Keratinocyte (primary cell): ENCODE measurements at regions not wholly inside any gene's neighbourhood (a gene's known extent, or its start where the extent isn't known, plus 50 kb on each side); places are given as distances from the start of the nearest gene placed in this dataset.

Source experiments
- CTCF ChIP-seq, 3 experiments: IDR thresholded peaks in 1 of 3; conservative IDR thresholded peaks in 1 of 3; optimal IDR thresholded peaks in 1 of 3; 2 replicates in 2 of 3; 3 replicates in 1 of 3; pipeline versions ENCODE3 to v1.5.1; 2011; ENCODE audit warnings: low read length in 3 of 3, mild to moderate bottlenecking in 3 of 3, moderate library complexity in 2 of 3, control low read depth in 1 of 3, inconsistent platforms in 1 of 3; ENCODE audit not compliant: insufficient read depth in 2 of 3; ENCODE audit errors: extremely low read depth in 1 of 3
- EZH2 ChIP-seq: IDR thresholded peaks from one replicate; pipeline ENCODE4 v1.6.1; 2012; ENCODE audit warnings: inconsistent platforms, mild to moderate bottlenecking, low read length, moderate library complexity

DNA sequence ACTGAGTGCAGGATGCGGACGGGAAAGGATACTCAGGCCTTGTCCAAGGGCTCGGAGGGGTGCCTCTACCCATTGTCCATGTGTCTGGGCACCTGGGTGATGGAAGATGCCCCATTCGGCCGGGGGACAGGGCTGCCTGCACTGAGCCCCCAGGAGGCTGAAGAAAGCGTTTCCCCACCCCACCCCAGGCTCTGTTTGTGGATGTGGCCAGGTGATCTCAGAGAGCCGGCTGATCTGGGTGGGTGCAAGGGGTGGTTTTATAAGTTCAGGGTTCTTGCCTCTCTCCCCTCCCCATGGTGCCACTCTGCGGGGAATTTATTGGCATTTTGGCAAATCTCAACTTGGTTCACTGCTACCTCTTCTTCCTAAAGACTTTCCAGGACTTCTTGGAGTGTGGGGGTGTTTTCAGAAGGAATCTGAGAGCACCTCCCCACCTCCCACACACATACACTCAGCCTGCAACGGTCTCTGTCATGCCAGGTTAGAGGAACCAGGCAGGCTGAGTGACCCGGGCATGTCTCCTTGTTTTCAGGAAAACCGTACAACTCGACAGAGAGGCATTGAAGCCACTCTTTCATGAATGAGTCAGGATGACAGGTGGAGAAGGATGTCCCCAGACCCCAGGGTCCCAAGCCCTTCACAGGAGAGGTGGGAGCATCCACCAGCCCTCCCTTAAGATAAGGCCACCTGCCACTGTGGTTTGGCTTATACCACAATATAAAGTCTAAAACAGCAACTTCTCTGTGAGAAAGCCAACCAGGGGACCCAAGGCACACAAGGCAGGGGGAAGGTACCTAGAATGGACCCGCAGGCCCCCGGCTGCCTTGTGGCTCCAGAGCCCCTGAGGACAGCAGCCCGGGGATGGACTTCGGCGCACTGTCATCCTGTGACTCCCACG is 174.9 kb downstream of the ETS2 start:
- TF ChIP-seq CTCF (optimal IDR thresholded peaks at IDR 0.05 in 1 of 3, IDR thresholded peaks at IDR 0.05 in 1 of 3, conservative IDR thresholded peaks at IDR 0.05 in 1 of 3; ENCODE audit: extremely low read depth in 1 of 3, insufficient read depth in 2 of 3, low read length in 3 of 3) (no peak), EZH2 (no peak)
